ENCODE measurements at regions not wholly inside any gene's neighbourhood (a gene's known extent, or its start where the extent isn't known, plus 50 kb on each side); places are given as distances from the start of the nearest gene placed in this dataset.

GRCh38 chr4:136680271-136680670 lies 852.0 kb downstream of the PCDH18 start:
- Mint-ChIP-seq H3K4me3 (no peak overlapping the region), H3K4me1 (no peaks in the 10 kb centered on the region), H3K27ac (no peak overlapping the region), H3K9me3 (no peaks in the 10 kb centered on the region), H3K36me3 (no peaks in the 10 kb centered on the region), H3K27me3 (ENCODE audit: low read depth in 3 of 3) (no peaks in the 10 kb centered on the region)
- Histone ChIP-seq H4K20me1 (ENCODE audit: insufficient read depth, low read length) (no peaks in the 10 kb centered on the region), H3K4me1 (ENCODE audit: control insufficient read depth in 1 of 2, insufficient read depth in 2 of 2, low read length in 2 of 2) (no peaks in the 10 kb centered on the region), H3K9me3 (replicated peaks in 1 of 2; ENCODE audit: control insufficient read depth in 1 of 2, insufficient read depth in 1 of 2, low read length in 2 of 2) (no peaks in the 10 kb centered on the region), H3K36me3 (replicated peaks in 1 of 2; ENCODE audit: control insufficient read depth in 1 of 2, insufficient read depth in 2 of 2, low read length in 2 of 2) (no peaks in the 10 kb centered on the region), H3K79me2 (ENCODE audit: insufficient read depth, low read length) (no peaks in the 10 kb centered on the region), H3K27me3 (ENCODE audit: control insufficient read depth in 2 of 2, insufficient read depth in 2 of 2, low read length in 2 of 2) (no peaks in the 10 kb centered on the region), H3K9ac (ENCODE audit: insufficient read depth, low read length, poor library complexity, severe bottlenecking) (no peak overlapping the region), H3K4me2 (replicated peaks; ENCODE audit: extremely low read depth, low read length, poor library complexity, severe bottlenecking) (no peak overlapping the region), H3K4me3 (replicated peaks in 1 of 3; ENCODE audit: low read depth in 2 of 3, low read length in 3 of 3) (no peak overlapping the region), H2AFZ (ENCODE audit: insufficient read depth, low read depth, low read length, poor library complexity, severe bottlenecking) (no peak overlapping the region), H3K27ac (ENCODE audit: low read depth in 1 of 2, low read length in 2 of 2) (no peak overlapping the region)
- WGBS (ENCODE audit: insufficient coverage): 100% methylated on average over 1 of the region's 1 CpG
- TF ChIP-seq CTCF (IDR thresholded peaks at IDR 0.05): no peak
- no peak for DNase-seq
- intact Hi-C loops (cut with micrococcal nuclease): no loop called here

GRCh38 chr4:136670265-136670664 lies 862.0 kb downstream of the PCDH18 start:
- DNase-seq: no peak
- H4K20me1 ChIP-seq (ENCODE audit: insufficient read depth, low read length): no peaks in the 10 kb centered on the region
- H3K9me3 ChIP-seq (replicated peaks in 1 of 2; ENCODE audit: control insufficient read depth in 1 of 2, insufficient read depth in 1 of 2, low read length in 2 of 2): no peaks in the 10 kb centered on the region
- H3K27me3 ChIP-seq (ENCODE audit: control insufficient read depth in 2 of 2, insufficient read depth in 2 of 2, low read length in 2 of 2): no peaks in the 10 kb centered on the region
- no peaks in the 10 kb centered on the region for H3K36me3 ChIP-seq (replicated peaks in 1 of 2; ENCODE audit: control insufficient read depth in 1 of 2, insufficient read depth in 2 of 2, low read length in 2 of 2)
- H3K4me2 ChIP-seq (replicated peaks; ENCODE audit: extremely low read depth, low read length, poor library complexity, severe bottlenecking): no peak overlapping the region
- H3K4me3 ChIP-seq (replicated peaks in 1 of 3; ENCODE audit: low read depth in 2 of 3, low read length in 3 of 3): no peak overlapping the region
- Mint-ChIP-seq H3K4me1 (no peaks in the 10 kb centered on the region), H3K36me3 (no peaks in the 10 kb centered on the region), H3K27ac (no peak overlapping the region), H3K4me3 (no peak overlapping the region), H3K27me3 (ENCODE audit: low read depth in 3 of 3) (no peaks in the 10 kb centered on the region), H3K9me3 (peaks cover 0 to 4% (median 0%) of the 10 kb centered on the region in 7 donors)
- WGBS (ENCODE audit: insufficient coverage): no CpG with 5 or more reads among the region's 2 CpGs
- no peak overlapping the region for H3K9ac ChIP-seq (ENCODE audit: insufficient read depth, low read length, poor library complexity, severe bottlenecking)
- H3K79me2 ChIP-seq (ENCODE audit: insufficient read depth, low read length): no peaks in the 10 kb centered on the region
- no peak for TF ChIP-seq CTCF (IDR thresholded peaks at IDR 0.05)
- no peak overlapping the region for H2AFZ ChIP-seq (ENCODE audit: insufficient read depth, low read depth, low read length, poor library complexity, severe bottlenecking)
- no peaks in the 10 kb centered on the region for H3K4me1 ChIP-seq (ENCODE audit: control insufficient read depth in 1 of 2, insufficient read depth in 2 of 2, low read length in 2 of 2)
- intact Hi-C loops (cut with micrococcal nuclease): no loop called here
- H3K27ac ChIP-seq (ENCODE audit: low read depth in 1 of 2, low read length in 2 of 2): no peak overlapping the region
